ENCODE measurements at regions not wholly inside any gene's neighbourhood (a gene's known extent, or its start where the extent isn't known, plus 50 kb on each side); places are given as distances from the start of the nearest gene placed in this dataset.

DNA sequence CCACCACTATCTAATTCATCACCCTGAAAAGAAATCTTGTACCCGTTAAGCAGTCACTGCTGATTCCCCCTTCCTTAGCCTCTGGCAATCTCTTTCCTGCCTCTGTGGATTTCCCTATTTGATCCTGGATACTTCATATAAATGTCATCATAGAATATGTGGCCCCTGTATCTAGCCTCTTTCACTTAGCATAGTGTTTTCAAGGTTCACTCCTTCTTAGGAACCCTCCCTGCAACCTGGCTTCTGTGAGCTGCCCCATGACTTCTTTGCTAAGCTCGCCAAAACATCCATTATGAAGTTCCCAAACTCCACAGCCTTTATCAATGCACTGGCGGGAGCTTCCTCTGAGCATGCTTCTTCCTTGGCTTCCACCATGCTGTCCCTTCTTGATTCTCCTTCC is 70.8 kb upstream of the PDZD8 start:
- Histone ChIP-seq H2AFZ (ENCODE audit: low read length) (no peak overlapping the region), H3K27ac (ENCODE audit: low read length) (no peak overlapping the region), H3K36me3 (replicated peaks; ENCODE audit: insufficient read depth, low read length) (no peaks in the 10 kb centered on the region), H3K9me2 (replicated peaks; ENCODE audit: insufficient read depth, low read length) (no peaks in the 10 kb centered on the region), H3K79me2 (ENCODE audit: low read length) (no peaks in the 10 kb centered on the region), H3F3A (ENCODE audit: insufficient read depth, low read length) (no peaks in the 10 kb centered on the region), H4K20me1 (ENCODE audit: insufficient read depth, low read length) (no peaks in the 10 kb centered on the region), H3K4me3 (ENCODE audit: low read length) (no peak overlapping the region), H3K4me2 (ENCODE audit: low read depth, low read length) (no peak overlapping the region), H3K4me1 (ENCODE audit: low read length) (no peaks in the 10 kb centered on the region), H3K27me3 (replicated peaks; ENCODE audit: insufficient read depth, low read length) (no peaks in the 10 kb centered on the region), H3K9me3 (replicated peaks; ENCODE audit: insufficient read depth, low read length) (no peaks in the 10 kb centered on the region), H3K9ac (ENCODE audit: low read length) (no peak overlapping the region)
- no peak for DNase-seq
- TF ChIP-seq, protein P1, sequence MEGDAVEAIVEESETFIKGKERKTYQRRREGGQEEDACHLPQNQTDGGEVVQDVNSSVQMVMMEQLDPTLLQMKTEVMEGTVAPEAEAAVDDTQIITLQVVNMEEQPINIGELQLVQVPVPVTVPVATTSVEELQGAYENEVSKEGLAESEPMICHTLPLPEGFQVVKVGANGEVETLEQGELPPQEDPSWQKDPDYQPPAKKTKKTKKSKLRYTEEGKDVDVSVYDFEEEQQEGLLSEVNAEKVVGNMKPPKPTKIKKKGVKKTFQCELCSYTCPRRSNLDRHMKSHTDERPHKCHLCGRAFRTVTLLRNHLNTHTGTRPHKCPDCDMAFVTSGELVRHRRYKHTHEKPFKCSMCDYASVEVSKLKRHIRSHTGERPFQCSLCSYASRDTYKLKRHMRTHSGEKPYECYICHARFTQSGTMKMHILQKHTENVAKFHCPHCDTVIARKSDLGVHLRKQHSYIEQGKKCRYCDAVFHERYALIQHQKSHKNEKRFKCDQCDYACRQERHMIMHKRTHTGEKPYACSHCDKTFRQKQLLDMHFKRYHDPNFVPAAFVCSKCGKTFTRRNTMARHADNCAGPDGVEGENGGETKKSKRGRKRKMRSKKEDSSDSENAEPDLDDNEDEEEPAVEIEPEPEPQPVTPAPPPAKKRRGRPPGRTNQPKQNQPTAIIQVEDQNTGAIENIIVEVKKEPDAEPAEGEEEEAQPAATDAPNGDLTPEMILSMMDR (IDR thresholded peaks at IDR 0.05; ENCODE audit: low read length) = no peak
- TF ChIP-seq EZH2 (optimal IDR thresholded peaks at IDR 0.05; ENCODE audit: low read depth, low read length) (no peak), EZH2phosphoT487 (IDR thresholded peaks at IDR 0.05; ENCODE audit: low read length) (no peak)

DNA sequence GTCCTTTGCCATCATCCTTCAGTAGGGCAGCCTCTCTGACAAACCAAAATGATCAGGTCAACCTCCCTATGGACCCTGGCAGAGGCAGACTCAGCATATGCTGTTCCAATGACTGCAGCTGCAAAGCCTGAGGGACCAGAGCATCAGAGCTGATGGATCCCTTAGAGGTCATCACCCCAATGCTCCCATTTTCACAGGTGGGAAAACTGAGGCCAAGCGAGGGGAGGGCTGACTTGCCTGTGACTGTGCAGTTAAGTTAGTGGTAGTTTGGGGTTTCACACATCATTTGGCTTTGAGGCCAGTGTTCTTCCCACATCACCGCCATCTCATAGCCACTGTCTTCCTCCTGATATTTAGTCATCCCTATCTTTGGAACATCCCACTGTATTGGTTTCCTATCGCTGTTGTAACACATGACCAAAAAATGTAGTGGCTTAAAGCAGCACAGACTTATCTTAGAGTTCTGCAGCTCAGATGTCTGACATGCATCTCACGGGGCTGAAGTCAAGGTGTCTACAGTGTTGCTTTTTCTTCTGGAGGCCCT is 69.3 kb upstream of the PDZD8 start:
- no peak overlapping the region for H3K4me2 ChIP-seq (ENCODE audit: low read depth, low read length)
- no peaks in the 10 kb centered on the region for H3K9me3 ChIP-seq (replicated peaks; ENCODE audit: insufficient read depth, low read length)
- no peaks in the 10 kb centered on the region for H3K9me2 ChIP-seq (replicated peaks; ENCODE audit: insufficient read depth, low read length)
- H4K20me1 ChIP-seq (ENCODE audit: insufficient read depth, low read length) = no peaks in the 10 kb centered on the region
- no peaks in the 10 kb centered on the region for H3K27me3 ChIP-seq (replicated peaks; ENCODE audit: insufficient read depth, low read length)
- H3K4me1 ChIP-seq (ENCODE audit: low read length) = no peaks in the 10 kb centered on the region
- no peak overlapping the region for H3K4me3 ChIP-seq (ENCODE audit: low read length)
- DNase-seq = no peak
- TF ChIP-seq EZH2 (optimal IDR thresholded peaks at IDR 0.05; ENCODE audit: low read depth, low read length) = no peak
- TF ChIP-seq EZH2phosphoT487 (IDR thresholded peaks at IDR 0.05; ENCODE audit: low read length) = no peak
- TF ChIP-seq, protein P1 (IDR thresholded peaks at IDR 0.05; ENCODE audit: low read length) = no peak
- no peak overlapping the region for H3K27ac ChIP-seq (ENCODE audit: low read length)
- H3K36me3 ChIP-seq (replicated peaks; ENCODE audit: insufficient read depth, low read length) = no peaks in the 10 kb centered on the region
- H3K79me2 ChIP-seq (ENCODE audit: low read length) = no peaks in the 10 kb centered on the region
- H3F3A ChIP-seq (ENCODE audit: insufficient read depth, low read length) = no peaks in the 10 kb centered on the region
- no peak overlapping the region for H2AFZ ChIP-seq (ENCODE audit: low read length)
- H3K9ac ChIP-seq (ENCODE audit: low read length) = no peak overlapping the region

DNA sequence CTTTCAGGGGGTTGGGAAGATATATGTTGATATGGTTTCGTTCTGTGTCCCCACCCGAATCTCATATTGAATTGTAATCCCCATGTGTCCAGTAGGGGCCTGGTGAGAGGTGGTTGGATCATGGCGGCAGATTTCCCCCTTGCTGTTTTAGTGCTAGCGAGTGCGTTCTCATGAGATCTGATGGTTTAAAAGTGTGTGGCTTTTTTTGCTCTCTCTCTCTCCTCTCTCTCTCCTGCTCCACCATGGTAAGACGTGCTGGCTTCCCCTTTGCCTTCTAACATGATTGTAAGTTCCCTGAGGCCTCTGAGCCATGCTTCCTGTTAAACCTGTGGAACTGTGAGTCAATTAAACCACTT is 68.4 kb upstream of the PDZD8 start:
- Histone ChIP-seq H3K9ac (ENCODE audit: low read length) (no peak overlapping the region), H3K27ac (ENCODE audit: low read length) (no peak overlapping the region), H3K27me3 (replicated peaks; ENCODE audit: insufficient read depth, low read length) (no peaks in the 10 kb centered on the region), H3K79me2 (ENCODE audit: low read length) (no peaks in the 10 kb centered on the region), H2AFZ (ENCODE audit: low read length) (no peak overlapping the region), H3K9me3 (replicated peaks; ENCODE audit: insufficient read depth, low read length) (no peaks in the 10 kb centered on the region), H3K4me3 (ENCODE audit: low read length) (peak overlapping the region; percentile 44; the same call in 1 of the 2 replicates), H3K4me2 (ENCODE audit: low read depth, low read length) (0 out of 2 replicates have a peak overlapping the region, but pooled peaks have one; percentile 84), H3K36me3 (replicated peaks; ENCODE audit: insufficient read depth, low read length) (no peaks in the 10 kb centered on the region), H3K4me1 (ENCODE audit: low read length) (no peaks in the 10 kb centered on the region), H4K20me1 (ENCODE audit: insufficient read depth, low read length) (no peaks in the 10 kb centered on the region), H3K9me2 (replicated peaks; ENCODE audit: insufficient read depth, low read length) (no peaks in the 10 kb centered on the region), H3F3A (ENCODE audit: insufficient read depth, low read length) (no peaks in the 10 kb centered on the region)
- TF ChIP-seq, protein P1 (IDR thresholded peaks at IDR 0.05; ENCODE audit: low read length) = no peak
- TF ChIP-seq EZH2phosphoT487 (IDR thresholded peaks at IDR 0.05; ENCODE audit: low read length) (no peak), EZH2 (optimal IDR thresholded peaks at IDR 0.05; ENCODE audit: low read depth, low read length) (no peak)
- no peak for DNase-seq

Measured in MM.1S (cell line).